HFFc6 (cell line): ENCODE measurements at regions not wholly inside any gene's neighbourhood (a gene's known extent, or its start where the extent isn't known, plus 50 kb on each side); places are given as distances from the start of the nearest gene placed in this dataset.
"Not testable (repeated sequence)": the region's sequence is repeated elsewhere in the genome, so short reads cannot be mapped to it uniquely, and the experiment has no call there.

ENCODE experiments used
- DNase-seq: peaks from one replicate; pipeline ENCODE4 v3.0.0-alpha.2; 2018
- H3K27ac Mint-ChIP-seq: 2 replicates; pipeline ENCODE4 v1.8.0; 2020; ENCODE audit warnings: mild to moderate bottlenecking, mixed read lengths
- H3K27me3 Mint-ChIP-seq: 2 replicates; pipeline ENCODE4 v1.8.0; 2021; ENCODE audit warnings: mild to moderate bottlenecking, moderate library complexity, mixed read lengths; ENCODE audit not compliant: insufficient read depth
- H3K36me3 Mint-ChIP-seq: 2 replicates; pipeline ENCODE4 v1.8.0; 2021; ENCODE audit warnings: low read depth, mixed read lengths
- H3K4me1 Mint-ChIP-seq: 2 replicates; pipeline ENCODE4 v1.8.0; 2020; ENCODE audit warnings: low read depth, mixed read lengths
- H3K4me3 Mint-ChIP-seq: 2 replicates; pipeline ENCODE4 v1.8.0; 2020; ENCODE audit warnings: mild to moderate bottlenecking, moderate library complexity, mixed read lengths
- H3K9me3 Mint-ChIP-seq: 2 replicates; pipeline ENCODE4 v1.8.0; 2020; ENCODE audit warnings: mild to moderate bottlenecking, mixed read lengths
- TF ChIP-seq, protein P1 (sequence below): fragments of 200-600 bp; sonication (generic); IDR thresholded peaks from 2 replicates; pipeline ENCODE4 v1.5.0; 2021; ENCODE audit warnings: antibody characterized with exemption, mild to moderate bottlenecking

DNA sequence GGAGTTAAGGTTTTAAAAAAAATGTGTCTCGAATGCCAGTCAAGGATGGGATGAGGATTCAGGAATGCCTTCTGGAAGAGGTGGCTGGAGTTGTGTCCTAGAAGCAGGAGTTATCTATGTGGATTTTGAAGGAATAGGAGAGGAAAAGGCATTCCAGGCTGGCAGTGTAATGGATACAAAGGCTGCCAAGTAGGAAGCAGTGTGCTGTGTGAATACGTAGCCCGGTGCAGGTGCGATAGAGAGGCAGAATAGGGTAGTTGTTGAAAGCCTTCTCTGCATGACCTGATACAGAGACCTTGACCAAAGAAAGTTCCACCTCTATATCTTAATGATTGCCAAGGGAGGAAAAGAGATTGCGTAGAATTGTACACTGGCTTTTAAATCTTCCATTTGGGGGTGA lies 128.1 kb upstream of the ITGB1 start:
- TF ChIP-seq, protein P1, sequence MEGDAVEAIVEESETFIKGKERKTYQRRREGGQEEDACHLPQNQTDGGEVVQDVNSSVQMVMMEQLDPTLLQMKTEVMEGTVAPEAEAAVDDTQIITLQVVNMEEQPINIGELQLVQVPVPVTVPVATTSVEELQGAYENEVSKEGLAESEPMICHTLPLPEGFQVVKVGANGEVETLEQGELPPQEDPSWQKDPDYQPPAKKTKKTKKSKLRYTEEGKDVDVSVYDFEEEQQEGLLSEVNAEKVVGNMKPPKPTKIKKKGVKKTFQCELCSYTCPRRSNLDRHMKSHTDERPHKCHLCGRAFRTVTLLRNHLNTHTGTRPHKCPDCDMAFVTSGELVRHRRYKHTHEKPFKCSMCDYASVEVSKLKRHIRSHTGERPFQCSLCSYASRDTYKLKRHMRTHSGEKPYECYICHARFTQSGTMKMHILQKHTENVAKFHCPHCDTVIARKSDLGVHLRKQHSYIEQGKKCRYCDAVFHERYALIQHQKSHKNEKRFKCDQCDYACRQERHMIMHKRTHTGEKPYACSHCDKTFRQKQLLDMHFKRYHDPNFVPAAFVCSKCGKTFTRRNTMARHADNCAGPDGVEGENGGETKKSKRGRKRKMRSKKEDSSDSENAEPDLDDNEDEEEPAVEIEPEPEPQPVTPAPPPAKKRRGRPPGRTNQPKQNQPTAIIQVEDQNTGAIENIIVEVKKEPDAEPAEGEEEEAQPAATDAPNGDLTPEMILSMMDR, result no peak
- no peaks in the 10 kb centered on the region for H3K9me3 Mint-ChIP-seq
- no peak overlapping the region for H3K4me3 Mint-ChIP-seq
- no peak overlapping the region for H3K27ac Mint-ChIP-seq
- peaks cover 15% of the 10 kb centered on the region for H3K27me3 Mint-ChIP-seq
- H3K4me1 Mint-ChIP-seq, result no peaks in the 10 kb centered on the region
- DNase-seq, result no peak
- H3K36me3 Mint-ChIP-seq, result peaks cover 4% of the 10 kb centered on the region; the same call in 1 of the 2 replicates

DNA sequence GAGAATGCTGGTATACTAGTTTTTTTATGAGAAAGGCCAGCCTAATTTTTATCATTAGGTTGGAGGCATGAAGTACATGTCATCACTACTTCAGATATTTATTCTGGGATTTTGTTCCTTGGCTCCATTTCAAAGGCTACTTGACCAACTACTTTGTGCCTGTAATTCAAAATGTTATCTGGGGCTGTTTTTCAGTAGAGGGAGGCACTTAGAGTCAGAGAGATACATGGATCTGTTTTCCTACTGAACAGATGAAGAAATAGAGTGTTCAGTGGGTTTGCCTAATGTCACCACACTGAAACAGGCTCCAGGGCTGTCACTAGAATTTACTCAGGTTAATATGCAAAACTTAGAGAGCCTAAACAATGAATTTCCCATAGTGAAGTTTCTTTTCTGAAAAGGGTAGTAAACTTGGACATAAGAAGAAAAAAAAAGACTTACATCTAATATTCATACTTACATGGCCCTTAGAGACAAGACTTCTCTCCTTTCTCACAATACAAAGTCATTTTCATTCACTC lies 127.3 kb upstream of the ITGB1 start:
- TF ChIP-seq, protein P1, result no peak
- H3K4me1 Mint-ChIP-seq, result no peaks in the 10 kb centered on the region
- H3K27ac Mint-ChIP-seq, result no peak overlapping the region
- H3K36me3 Mint-ChIP-seq, result 0 out of 2 replicates have a peak, but pooled peaks cover 4% of the 10 kb centered on the region
- DNase-seq, result no peak
- H3K9me3 Mint-ChIP-seq, result no peaks in the 10 kb centered on the region
- no peak overlapping the region for H3K4me3 Mint-ChIP-seq
- H3K27me3 Mint-ChIP-seq, result peaks cover 11% of the 10 kb centered on the region

DNA sequence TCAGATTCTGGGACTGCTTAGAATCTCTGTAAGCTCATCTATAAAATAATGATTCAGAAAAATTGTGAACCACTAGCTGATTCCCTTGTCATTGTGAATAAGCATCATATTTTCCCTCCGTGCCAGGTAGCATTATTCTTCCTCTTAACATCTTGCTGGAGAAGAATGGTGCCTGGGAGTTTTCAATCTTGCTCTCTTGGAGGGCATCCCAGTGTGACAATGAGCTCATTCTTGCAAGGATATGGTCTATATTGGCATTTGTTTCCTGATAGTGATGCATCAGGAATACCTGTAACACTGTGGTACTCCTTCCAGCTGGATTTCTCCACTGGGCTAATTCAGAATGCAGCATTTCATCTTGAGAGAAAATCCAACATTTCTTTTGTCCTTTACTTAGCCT lies 126.4 kb upstream of the ITGB1 start:
- Mint-ChIP-seq H3K4me1 (no peaks in the 10 kb centered on the region), H3K36me3 (0 out of 2 replicates have a peak, but pooled peaks cover 4% of the 10 kb centered on the region), H3K4me3 (no peak overlapping the region), H3K9me3 (no peaks in the 10 kb centered on the region), H3K27ac (no peak overlapping the region), H3K27me3 (peaks cover 8% of the 10 kb centered on the region)
- DNase-seq, result no peak
- TF ChIP-seq, protein P1, result no peak

DNA sequence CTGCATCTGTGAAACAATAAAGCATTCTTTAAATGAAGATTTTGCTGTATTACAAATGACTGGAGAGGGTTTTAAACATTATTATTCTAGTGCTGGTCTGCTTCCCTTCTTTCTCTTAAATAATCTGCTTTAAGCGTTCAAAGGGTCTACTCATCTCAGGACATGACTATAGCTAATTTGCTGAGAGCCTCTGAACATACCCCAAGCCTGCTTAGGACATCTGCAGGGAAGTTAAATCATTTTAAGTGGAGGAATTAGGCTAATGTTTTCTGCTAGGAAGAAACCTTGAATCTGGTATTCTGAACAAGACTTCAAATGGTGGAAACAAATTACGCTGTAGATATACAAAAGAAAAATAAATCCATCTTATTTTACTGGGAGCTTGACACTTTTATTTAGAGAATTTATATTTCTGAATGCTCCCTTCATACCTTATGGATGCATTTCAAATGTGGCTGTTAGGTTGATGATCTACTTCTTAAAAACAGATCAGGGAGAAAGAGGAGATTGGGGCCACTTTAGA lies 124.4 kb upstream of the ITGB1 start:
- H3K36me3 Mint-ChIP-seq, result no peaks in the 10 kb centered on the region
- H3K9me3 Mint-ChIP-seq, result no peaks in the 10 kb centered on the region
- H3K27ac Mint-ChIP-seq, result no peak overlapping the region
- no peaks in the 10 kb centered on the region for H3K4me1 Mint-ChIP-seq
- peaks cover 8% of the 10 kb centered on the region for H3K27me3 Mint-ChIP-seq
- TF ChIP-seq, protein P1, result no peak
- no peak overlapping the region for H3K4me3 Mint-ChIP-seq
- no peak for DNase-seq

DNA sequence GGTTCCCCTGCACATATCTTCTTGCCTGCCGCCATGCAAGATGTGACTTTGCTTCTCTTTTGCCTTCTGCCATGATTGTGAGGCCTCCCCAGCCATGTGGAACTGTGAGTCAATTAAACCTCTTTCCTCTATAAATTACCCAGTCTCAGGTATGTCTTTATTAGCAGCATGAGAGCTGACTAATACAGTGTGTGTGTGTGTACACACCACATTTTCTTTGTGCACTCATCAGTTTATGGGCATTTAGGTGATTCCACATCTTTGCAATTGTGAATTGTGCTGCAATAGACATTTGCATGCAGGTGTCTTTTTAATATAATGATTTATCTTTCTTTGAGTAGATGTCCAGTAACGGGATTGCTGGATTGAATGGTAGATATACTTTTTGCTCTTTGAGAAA lies 122.4 kb upstream of the ITGB1 start:
- DNase-seq, H3K4me3 Mint-ChIP-seq, H3K36me3 Mint-ChIP-seq, H3K4me1 Mint-ChIP-seq, H3K9me3 Mint-ChIP-seq, H3K27ac Mint-ChIP-seq: not testable (repeated sequence)
- H3K27me3 Mint-ChIP-seq, result peaks cover 11% of the 10 kb centered on the region

DNA sequence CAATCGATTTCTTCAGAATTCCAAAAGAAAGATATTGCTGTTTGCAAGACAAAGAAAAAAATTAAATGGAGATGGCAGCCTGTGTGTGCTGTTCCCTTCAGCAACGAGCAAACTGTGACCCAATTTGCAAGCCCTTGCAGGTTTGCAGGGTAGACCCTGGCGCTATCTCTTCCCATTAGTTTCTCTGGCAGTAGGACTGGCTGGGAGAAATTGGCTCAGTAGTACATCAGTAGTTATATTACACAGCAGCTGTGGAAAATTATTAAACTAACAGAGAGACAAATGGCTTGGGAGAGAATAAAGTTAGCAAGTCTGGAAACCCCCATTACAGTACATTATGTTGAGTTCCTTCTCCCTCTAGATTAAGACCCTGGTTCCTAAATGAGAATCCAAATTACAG lies 116.4 kb upstream of the ITGB1 start:
- TF ChIP-seq, protein P1, result no peak
- H3K9me3 Mint-ChIP-seq, result no peaks in the 10 kb centered on the region
- H3K36me3 Mint-ChIP-seq, result no peaks in the 10 kb centered on the region
- H3K27ac Mint-ChIP-seq, result no peak overlapping the region
- H3K27me3 Mint-ChIP-seq, result peaks cover 28% of the 10 kb centered on the region
- no peak for DNase-seq
- H3K4me1 Mint-ChIP-seq, result no peaks in the 10 kb centered on the region
- no peak overlapping the region for H3K4me3 Mint-ChIP-seq
